ENCODE measurements at regions not wholly inside any gene's neighbourhood (a gene's known extent, or its start where the extent isn't known, plus 50 kb on each side); places are given as distances from the start of the nearest gene placed in this dataset.
A peak's percentile ranks its signal among the peaks of the same experiment; 100 is the strongest.
"Not testable (repeated sequence)": the region's sequence is repeated elsewhere in the genome, so short reads cannot be mapped to it uniquely, and the experiment has no call there.

DNA sequence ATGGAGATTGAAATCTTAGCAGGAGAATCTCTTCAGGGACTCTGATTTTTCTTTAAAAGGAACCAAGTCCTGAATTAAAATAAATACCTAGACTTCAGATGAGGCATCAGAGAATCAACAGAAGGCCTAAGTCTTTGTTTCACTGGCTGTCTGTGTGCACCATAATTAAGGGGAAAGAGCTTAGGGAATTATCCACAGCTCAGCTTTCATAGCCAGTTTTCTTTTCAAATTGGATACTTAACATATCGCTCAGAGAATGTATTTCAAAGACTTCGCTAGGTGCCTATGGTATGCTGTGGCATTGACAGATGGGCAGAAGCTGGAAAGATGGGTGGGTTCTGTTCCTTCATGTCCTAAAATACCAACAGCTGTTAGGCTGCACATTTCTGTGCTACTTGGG is 325.8 kb downstream of the TMEM38B start:
- ATAC-seq (no peak), DNase-seq (ENCODE audit: missing footprints) (no peak)
- intact Hi-C loops (cut with DNase I): no loop called here

DNA sequence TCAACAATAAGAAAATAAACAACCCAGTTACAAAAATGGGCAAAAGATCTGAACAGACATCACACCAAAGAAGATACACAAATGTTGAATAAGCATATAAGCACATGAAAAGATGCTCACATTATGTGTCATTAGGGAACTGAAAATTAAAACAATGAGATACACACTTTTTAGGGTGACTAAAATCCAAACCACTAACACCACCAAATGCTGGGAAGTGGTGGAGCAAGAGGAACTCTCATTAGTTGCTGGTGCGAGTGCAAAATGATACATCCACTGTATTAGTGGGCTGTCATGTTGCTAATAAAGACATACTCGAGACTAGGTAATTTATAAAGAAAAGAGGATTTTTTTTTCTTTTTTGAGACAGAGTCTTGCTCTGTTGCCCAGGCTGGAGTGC is 329.1 kb downstream of the TMEM38B start:
- ATAC-seq: no peak
- DNase-seq (ENCODE audit: missing footprints): no peak
- intact Hi-C loops (cut with DNase I): no loop called here

DNA sequence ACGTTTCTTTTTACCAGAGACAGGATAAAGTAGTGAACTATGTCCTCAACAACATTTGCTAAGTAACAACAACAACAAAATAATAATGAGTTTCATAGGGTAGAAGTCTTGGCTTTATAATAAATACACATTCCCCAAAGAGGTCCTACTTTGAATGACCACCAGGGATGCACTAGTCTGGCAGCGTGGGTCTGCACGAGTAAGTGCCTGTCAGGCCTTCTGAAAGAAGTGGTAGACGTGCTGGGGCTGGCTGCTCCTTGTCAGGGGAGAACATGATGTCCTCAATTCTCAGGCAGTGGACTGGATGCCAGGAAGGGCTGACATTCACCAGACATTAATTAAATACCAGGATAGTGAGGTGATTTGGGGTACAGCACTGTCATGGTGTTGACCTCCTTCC is 331.1 kb downstream of the TMEM38B start:
- intact Hi-C loops (cut with DNase I): no loop called here
- ATAC-seq: peak; percentile 94
- DNase-seq (ENCODE audit: missing footprints): no peak

DNA sequence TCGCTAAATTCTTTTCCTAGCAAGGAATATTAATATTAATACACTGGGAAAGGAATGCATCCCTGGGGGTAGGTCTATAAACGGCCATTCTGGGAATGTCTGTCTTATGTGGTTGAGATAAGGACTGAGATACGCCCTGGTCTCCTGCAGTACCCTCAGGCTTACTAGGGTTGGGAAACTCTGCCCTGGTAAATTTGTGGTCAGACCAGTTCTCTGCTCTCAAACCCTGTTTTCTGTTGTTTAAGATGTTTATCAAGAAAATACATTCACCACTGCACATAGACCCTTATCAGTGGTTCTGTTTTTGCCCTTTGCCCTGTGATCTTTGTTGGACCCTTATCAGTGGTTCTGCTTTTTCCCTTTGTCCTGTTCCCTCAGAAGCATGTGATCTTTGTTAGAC is 335.8 kb downstream of the TMEM38B start:
- DNase-seq (ENCODE audit: missing footprints); intact Hi-C loops (cut with DNase I); ATAC-seq: not testable (repeated sequence)

DNA sequence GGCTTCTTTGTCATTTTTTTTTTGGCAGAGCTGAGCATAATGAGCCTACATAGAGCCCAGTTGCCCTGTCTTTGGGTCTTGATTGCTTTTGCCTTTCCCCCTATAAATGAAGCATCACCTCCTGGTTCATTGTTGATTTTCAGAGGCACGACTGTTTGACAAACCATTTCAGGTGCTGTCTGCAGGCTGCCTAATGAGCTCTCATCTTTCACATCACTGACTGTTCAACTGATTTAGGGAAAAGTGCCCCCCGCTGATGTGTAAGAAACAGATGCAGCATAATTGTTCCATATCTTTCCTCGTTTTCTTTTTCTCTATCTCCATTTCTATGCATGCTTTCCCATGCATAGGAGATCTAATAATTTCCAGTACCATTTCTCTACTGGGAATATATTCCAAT is 338.6 kb downstream of the TMEM38B start:
- ATAC-seq (no peak), DNase-seq (ENCODE audit: missing footprints) (no peak)
- intact Hi-C loops (cut with DNase I): no loop called here

DNA sequence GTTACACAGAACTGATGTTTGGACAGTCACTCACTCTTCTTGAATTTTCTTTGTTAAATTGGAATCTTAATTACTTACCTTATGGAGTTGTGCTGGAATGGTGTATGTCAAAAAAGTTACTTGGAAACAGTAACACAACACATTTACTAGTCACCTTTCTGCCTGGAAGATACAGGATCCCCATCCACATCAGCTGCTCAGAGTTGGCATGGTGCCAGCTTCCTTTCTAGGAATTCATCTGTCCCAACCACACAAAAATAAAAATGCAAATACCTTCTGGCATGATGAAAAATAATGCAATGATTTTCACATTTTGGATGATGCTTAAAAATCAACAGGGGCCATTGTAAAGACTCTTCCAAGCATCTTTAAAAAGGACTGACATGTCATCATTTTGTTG is 341.5 kb downstream of the TMEM38B start:
- ATAC-seq (no peak), DNase-seq (ENCODE audit: missing footprints) (no peak)
- intact Hi-C loops (cut with DNase I): no loop called here

DNA sequence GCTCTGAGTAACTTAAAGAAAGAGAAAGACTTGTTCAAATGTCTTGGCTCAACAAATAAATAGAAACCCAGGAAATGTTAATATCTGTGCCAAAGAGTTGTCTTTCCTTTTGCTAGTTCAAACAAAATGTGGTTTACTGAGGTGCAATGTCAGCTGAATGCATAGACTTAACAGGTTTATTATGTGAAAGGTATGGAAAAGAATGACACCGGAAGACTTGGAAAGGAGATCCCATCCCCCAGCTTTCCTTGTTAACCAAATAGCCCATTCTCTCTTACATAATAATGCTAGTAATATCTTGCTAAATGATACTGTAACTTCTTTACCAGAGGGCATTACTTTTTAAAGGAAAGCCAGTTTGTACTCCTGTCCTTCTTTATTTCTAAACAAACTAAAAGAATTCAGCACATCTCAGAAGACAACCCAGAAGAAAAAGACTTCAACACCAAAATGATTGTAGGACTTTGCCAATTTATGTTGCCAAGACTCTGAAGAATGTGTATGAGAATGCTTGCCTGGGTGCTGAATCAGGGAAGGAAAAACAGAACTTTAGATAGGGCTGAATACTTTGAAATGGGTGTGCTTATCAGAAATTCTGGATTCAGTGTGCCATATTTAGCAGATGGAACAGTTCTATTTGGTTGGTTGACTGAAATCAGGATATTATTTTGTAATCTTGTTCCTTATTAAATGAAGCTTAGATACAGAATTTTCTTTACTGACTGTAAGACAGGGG is 344.1 kb downstream of the TMEM38B start:
- intact Hi-C loops (cut with DNase I): no loop called here
- no peak for DNase-seq (ENCODE audit: missing footprints)
- ATAC-seq: no peak

DNA sequence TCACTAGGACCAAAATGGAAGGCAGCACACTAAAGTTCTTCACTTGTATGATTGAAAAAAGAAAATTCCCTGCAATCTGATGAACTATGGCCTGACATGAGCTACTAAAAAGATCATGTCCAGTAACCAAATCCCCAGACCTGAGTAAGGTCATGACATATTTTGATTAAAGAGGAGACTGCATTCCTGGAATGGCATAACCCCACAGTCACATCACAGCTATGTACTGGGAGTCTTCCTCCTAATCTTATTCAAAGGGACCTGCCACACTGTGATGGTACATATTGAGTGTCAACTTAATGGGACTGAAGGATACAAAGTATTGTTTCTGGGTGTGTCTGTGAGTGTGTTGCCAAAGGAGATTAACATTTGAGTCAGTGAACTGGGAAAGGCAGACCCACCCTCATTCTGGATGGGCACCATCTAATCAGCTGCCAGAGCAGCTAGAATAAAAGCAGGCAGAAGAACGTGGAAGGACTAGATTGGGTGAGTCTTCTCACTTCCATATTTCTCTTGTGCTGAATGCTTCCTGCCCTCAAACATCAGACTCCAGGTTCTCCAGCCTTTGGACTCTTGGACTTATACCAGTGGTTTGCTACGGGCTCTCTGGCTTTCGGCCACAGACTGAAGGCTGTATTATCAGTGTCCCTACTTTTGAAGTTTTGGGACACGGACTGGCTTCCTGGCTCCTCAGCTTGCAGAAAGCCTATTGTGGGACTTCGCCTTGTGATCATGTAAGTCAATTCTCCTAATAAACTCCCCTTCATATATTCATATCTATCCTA is 345.0 kb downstream of the TMEM38B start:
- intact Hi-C loops (cut with DNase I): no loop called here
- ATAC-seq: no peak
- no peak for DNase-seq (ENCODE audit: missing footprints)

DNA sequence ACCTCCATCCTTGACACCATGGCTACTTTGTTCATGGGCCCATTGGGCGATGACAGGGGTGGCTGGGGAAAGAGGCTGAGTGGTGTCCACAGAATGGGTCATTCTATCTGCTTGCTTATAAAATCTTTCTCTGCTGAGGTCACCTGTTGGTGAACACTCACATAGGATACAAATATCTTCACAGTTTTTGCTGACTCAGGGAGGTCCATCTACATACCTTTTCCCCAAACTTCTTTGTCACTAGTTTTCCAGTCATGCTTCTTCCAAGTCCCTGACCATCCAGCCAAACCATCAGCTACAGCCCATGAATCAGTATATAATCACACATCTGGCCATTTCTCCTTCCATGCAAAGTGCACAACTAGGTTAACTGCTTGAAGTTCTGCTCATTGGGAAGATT is 347.6 kb downstream of the TMEM38B start:
- intact Hi-C loops (cut with DNase I); DNase-seq (ENCODE audit: missing footprints); ATAC-seq: not testable (repeated sequence)

DNA sequence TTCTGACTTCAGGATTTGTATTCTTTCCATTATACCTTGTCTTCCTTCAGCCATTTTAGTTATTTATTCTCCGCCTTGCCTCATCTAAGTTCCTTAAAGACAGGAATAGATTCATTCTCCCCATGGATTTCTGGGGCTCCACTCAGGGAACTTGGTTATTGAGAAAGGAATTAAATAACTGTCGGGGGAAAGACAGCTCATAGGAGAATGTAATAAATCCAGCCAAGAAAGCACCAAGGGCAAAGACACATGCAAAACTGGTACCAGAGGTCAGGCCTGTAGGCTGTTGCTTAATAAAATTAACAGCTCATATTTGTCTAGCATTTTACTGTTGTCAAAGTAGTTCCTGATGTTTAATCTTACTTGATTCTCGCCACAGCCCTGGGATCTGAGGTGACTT is 357.2 kb downstream of the TMEM38B start:
- DNase-seq (ENCODE audit: missing footprints) (no peak), ATAC-seq (no peak)
- intact Hi-C loops (cut with DNase I): no loop called here

DNA sequence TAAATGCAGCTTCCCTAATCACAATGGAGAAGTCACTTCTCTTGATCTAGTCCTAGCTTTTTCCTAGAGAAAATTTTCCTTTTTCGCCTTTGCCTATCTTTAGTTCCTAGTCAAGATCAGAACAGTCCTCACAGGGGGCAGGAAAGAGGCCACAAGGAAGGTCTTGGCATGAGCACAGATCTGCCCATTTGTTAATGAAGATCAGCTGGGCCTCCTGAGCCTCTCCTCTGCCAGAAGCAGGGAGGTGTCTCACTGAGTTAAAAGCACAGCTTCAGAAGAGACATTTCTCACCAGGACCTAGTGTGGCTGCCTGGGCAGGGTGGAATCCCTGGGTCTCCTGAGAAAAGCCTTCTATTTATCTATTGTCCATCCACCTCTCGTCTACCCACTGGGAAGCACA is 357.8 kb downstream of the TMEM38B start:
- intact Hi-C loops (cut with DNase I): no loop called here
- DNase-seq (ENCODE audit: missing footprints) (no peak), ATAC-seq (no peak)

DNA sequence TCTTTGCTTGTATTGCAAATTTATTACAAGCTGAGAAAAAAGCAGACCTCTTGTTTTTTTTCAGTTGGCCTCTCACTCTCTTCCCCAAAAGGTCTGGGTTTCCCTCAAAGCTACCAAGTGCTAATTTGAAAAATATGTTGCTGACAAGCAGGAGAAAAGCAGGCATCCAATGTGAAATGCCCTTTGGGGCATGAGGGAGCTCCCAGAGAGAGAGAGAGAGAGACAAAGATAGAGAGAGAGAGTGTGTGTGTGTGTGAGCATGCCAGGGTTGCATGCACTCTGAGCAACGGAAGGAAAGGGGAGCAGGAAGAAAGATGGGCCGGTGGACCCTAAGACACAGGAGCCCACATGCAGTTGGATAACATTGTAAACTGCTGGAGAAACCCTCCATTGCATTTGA is 358.4 kb downstream of the TMEM38B start:
- ATAC-seq (no peak), DNase-seq (ENCODE audit: missing footprints) (no peak)
- intact Hi-C loops (cut with DNase I): no loop called here

DNA sequence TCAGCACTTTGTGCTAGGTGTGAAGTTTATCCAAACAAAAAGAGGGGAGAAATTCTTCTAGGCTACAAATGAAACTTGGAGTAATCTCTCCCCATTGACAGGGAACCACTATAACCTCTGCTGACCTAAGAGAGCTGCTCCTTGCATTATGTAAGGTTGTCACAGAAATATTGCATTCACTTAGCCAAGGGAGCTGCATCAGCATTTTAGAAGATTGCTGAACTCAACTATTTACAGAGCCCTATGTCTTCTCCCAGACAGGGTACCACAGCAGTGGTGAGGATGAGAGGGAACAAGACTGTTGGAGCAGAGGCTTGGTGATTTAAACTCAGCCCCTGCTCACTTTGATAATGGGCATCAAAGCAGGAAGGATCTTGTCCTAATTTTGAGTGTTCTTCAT is 362.0 kb downstream of the TMEM38B start:
- no peak for DNase-seq (ENCODE audit: missing footprints)
- no peak for ATAC-seq
- intact Hi-C loops (cut with DNase I): no loop called here

DNA sequence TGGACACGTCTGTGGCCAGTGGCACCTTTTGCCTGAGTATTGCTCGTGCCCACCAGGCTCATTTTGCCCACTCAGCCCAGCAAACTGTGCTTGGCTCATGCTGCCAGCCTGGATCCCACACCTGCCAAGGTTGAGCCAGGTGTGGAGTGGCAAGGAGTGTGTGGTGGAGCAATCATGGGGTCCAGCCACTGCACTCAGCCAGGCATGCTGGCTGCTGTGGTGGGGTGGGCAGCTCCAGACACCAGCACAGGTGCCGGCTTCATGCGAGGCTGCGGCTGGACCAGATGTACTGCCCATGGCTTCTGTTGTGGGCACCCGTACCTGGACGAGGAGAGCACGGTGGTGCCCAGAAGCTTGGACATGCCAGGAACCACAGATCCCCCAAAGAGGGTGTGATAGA is 364.1 kb downstream of the TMEM38B start:
- intact Hi-C loops (cut with DNase I): no loop called here
- DNase-seq (ENCODE audit: missing footprints) (no peak), ATAC-seq (no peak)

DNA sequence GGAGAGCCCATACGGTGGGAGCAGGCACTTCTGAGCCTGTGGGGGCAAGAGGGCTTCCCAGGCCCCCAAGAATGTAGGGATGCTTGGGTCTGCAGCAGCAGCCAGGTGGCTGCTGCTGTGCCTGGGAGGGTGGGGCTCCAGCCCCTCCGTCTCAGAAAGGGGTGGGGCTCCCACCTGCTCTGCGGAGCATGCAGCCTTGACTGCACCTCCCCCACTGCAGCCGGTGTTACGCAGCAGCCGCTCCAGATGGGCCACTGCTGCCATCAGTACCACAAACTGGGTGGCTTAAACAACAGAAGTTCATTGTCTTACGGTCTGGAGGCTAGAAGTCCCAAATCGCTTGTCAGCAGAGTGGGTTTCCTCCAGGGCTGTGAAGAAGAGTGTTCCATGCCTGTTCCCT is 365.5 kb downstream of the TMEM38B start:
- ATAC-seq (no peak), DNase-seq (ENCODE audit: missing footprints) (no peak)
- intact Hi-C loops (cut with DNase I): no loop called here

DNA sequence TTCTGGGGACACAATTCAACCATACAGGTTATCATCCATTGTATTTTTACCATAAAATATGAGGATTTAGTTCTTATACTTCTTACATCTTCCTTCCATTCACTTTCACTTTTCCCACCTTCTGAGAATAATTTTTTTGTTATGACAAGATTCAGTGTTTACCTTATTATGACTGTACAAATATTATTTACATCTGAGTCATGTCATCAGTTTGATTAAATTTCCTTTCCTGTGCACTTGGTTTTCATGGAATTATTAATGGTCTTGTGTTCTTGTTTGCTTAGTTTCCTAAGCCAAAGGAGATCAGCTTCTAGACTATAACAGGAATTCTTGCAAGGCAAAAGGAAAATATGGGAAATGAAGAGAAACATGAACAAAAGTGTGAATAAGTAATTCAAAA is 366.5 kb downstream of the TMEM38B start:
- intact Hi-C loops (cut with DNase I): no loop called here
- DNase-seq (ENCODE audit: missing footprints): no peak
- ATAC-seq: no peak

DNA sequence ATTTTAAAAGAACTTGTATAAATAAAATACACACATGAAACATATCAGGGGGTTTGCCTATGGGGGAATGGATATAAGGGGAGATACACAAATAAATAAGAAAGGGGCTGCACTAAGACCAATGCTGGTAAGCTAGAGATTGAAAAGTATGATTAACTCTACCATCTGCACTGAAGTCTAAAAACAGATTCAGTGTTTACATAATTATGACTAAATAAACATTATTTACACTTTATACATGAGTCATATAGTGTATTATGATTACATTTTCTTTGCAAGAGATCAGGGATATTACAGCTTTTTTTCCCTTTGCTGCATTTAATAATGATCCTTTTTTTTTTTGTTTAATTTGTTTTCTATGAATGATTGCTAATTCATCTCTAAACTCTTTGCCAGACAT is 367.9 kb downstream of the TMEM38B start:
- no peak for DNase-seq (ENCODE audit: missing footprints)
- intact Hi-C loops (cut with DNase I): no loop called here
- ATAC-seq: no peak

DNA sequence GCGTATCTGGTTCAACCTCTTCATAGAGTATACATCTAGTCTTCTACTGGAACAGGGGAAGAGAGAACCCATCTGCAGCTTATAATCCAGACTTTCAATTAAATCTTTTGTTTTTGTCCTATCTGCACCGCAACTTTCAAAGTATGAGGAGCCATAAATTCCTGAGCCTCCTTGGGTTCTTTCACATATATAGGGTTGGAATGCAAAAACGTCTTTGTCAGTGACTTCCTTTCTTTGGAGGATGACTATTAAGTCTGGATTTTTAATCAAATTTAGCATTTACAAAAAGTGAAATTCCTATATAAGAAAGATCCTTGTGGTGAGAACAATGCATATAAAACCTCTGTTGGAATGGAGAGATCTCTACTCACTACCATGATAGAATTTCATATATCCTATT is 370.8 kb downstream of the TMEM38B start:
- intact Hi-C loops (cut with DNase I): no loop called here
- ATAC-seq: no peak
- no peak for DNase-seq (ENCODE audit: missing footprints)

DNA sequence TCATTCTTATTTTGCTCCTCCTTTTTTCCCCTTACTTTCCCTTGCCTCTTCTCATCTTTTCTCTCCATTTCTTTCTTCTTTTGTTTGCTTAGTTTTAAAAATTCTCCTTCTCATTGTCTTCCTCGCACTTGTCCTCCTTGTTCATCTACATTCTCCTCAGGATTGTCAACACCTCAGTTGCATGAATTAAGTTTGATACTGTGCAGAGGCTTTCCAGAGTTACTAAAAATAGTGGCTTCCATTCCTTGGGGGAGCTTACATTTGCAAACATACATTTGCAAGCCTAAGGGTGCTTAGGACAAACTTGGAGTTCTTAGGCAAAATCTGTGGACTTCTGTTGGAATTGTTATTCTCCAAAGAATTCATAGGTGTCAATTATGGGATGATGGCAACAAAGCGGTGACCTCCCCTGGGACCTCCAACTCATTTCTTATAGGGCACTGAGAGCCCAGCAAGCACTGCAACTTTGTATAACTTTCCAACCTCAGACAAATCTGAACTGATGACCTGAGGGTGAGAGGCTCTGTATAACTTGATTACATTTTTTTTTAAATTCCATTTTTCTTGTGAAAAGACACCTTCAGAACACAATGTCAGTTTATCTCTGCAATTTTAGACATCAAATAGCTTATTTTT is 371.4 kb downstream of the TMEM38B start:
- peak; percentile 63 for ATAC-seq

DNA sequence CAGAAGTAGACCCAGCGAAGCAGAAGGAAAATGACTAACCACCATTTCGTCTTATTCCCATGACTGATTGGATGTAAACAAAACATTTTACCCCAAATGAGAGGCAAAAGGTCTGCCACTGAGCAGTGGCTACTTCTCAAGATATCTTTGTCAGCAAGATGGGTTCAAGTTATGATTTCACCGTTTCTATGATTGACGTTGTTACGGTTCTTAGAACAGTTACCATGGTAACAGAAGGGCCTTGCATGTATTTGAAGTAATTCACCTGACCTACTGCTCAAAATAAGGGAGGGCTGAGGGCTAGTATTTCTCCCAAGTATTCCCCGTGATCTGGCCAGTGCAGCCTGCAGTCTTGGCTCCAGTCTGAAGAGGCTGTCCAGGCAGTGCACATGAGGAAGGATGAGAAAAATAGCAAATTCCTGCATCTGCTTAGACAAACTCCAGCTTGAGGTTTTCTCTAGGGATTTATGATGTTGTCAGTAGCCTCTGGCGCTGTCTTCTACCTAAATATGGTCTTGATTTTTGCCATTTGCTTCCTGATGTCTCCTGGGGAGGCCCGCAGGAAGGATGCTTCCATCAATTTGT is 372.7 kb downstream of the TMEM38B start:
- ATAC-seq (no peak), DNase-seq (ENCODE audit: missing footprints) (no peak)
- intact Hi-C loops (cut with DNase I): no loop called here

More for the DNA sequence above, 371.4 kb downstream of the TMEM38B start:
- intact Hi-C loops (cut with DNase I): no loop called here
- DNase-seq (ENCODE audit: missing footprints): no peak

Data from Right ventricle myocardium inferior (tissue), 1 donor.